ENCODE measurements at regions not wholly inside any gene's neighbourhood (a gene's known extent, or its start where the extent isn't known, plus 50 kb on each side); places are given as distances from the start of the nearest gene placed in this dataset.

- TF ChIP-seq GATA3 (IDR thresholded peaks at IDR 0.05; ENCODE audit: low read depth, low read length): no peak
These were observed 706.0 kb downstream of the MED13L start for GRCh38 chr12:115571446-115571845.

- no peak for TF ChIP-seq GATA3 (IDR thresholded peaks at IDR 0.05; ENCODE audit: low read depth, low read length)
- no peak for TF ChIP-seq GATA2 (IDR thresholded peaks at IDR 0.05; ENCODE audit: low read depth, low read length)
These were observed 706.5 kb downstream of the MED13L start for GRCh38 chr12:115571027-115571426.

GRCh38 chr12:115570069-115570777 is 707.3 kb downstream of the MED13L start:
- TF ChIP-seq GATA2 (IDR thresholded peaks at IDR 0.05; ENCODE audit: low read depth, low read length) (no peak), GATA3 (IDR thresholded peaks at IDR 0.05; ENCODE audit: low read depth, low read length) (no peak)

GRCh38 chr12:115569345-115570068 is 708.0 kb downstream of the MED13L start:
- no peak for TF ChIP-seq GATA2 (IDR thresholded peaks at IDR 0.05; ENCODE audit: low read depth, low read length)
- TF ChIP-seq GATA3 (IDR thresholded peaks at IDR 0.05; ENCODE audit: low read depth, low read length): no peak

- TF ChIP-seq GATA2 (IDR thresholded peaks at IDR 0.05; ENCODE audit: low read depth, low read length) (no peak), GATA3 (IDR thresholded peaks at IDR 0.05; ENCODE audit: low read depth, low read length) (no peak)
These were observed 719.2 kb downstream of the MED13L start for GRCh38 chr12:115558281-115558680.

GRCh38 chr12:115553622-115554021 is 723.9 kb downstream of the MED13L start:
- TF ChIP-seq GATA3 (IDR thresholded peaks at IDR 0.05; ENCODE audit: low read depth, low read length) (no peak), GATA2 (IDR thresholded peaks at IDR 0.05; ENCODE audit: low read depth, low read length) (no peak)

- TF ChIP-seq GATA3 (IDR thresholded peaks at IDR 0.05; ENCODE audit: low read depth, low read length): no peak
- no peak for TF ChIP-seq GATA2 (IDR thresholded peaks at IDR 0.05; ENCODE audit: low read depth, low read length)
These were observed 734.2 kb downstream of the MED13L start for GRCh38 chr12:115543269-115543668.

- no peak for TF ChIP-seq GATA3 (IDR thresholded peaks at IDR 0.05; ENCODE audit: low read depth, low read length)
- no peak for TF ChIP-seq GATA2 (IDR thresholded peaks at IDR 0.05; ENCODE audit: low read depth, low read length)
These were observed 734.8 kb downstream of the MED13L start for GRCh38 chr12:115542656-115543055.

- no peak for TF ChIP-seq GATA3 (IDR thresholded peaks at IDR 0.05; ENCODE audit: low read depth, low read length)
These were observed 735.5 kb downstream of the MED13L start for GRCh38 chr12:115541891-115542421.

- no peak for TF ChIP-seq GATA2 (IDR thresholded peaks at IDR 0.05; ENCODE audit: low read depth, low read length)
- no peak for TF ChIP-seq GATA3 (IDR thresholded peaks at IDR 0.05; ENCODE audit: low read depth, low read length)
These were observed 749.0 kb downstream of the MED13L start for GRCh38 chr12:115528466-115528865.

- TF ChIP-seq GATA2 (IDR thresholded peaks at IDR 0.05; ENCODE audit: low read depth, low read length) (no peak), GATA3 (IDR thresholded peaks at IDR 0.05; ENCODE audit: low read depth, low read length) (no peak)
These were observed 755.6 kb downstream of the MED13L start for GRCh38 chr12:115521771-115522409.

- no peak for TF ChIP-seq GATA2 (IDR thresholded peaks at IDR 0.05; ENCODE audit: low read depth, low read length)
- TF ChIP-seq GATA3 (IDR thresholded peaks at IDR 0.05; ENCODE audit: low read depth, low read length): no peak
These were observed 757.6 kb downstream of the MED13L start for GRCh38 chr12:115519887-115520286.

GRCh38 chr12:115519359-115519758 is 758.1 kb downstream of the MED13L start:
- TF ChIP-seq GATA2 (IDR thresholded peaks at IDR 0.05; ENCODE audit: low read depth, low read length): no peak
- TF ChIP-seq GATA3 (IDR thresholded peaks at IDR 0.05; ENCODE audit: low read depth, low read length): no peak

GRCh38 chr12:115517913-115518312 is 759.6 kb downstream of the MED13L start:
- TF ChIP-seq GATA3 (IDR thresholded peaks at IDR 0.05; ENCODE audit: low read depth, low read length) (no peak), GATA2 (IDR thresholded peaks at IDR 0.05; ENCODE audit: low read depth, low read length) (no peak)
